NCI-H187 treated with DMSO at 0.1 percent for 48 hours (cell line): ENCODE measurements at regions not wholly inside any gene's neighbourhood (a gene's known extent, or its start where the extent isn't known, plus 50 kb on each side); places are given as distances from the start of the nearest gene placed in this dataset.

Source experiments
- DNase-seq: peaks from one replicate; lab custom pipeline; 2025; lab: John Stamatoyannopoulos, UW

DNA sequence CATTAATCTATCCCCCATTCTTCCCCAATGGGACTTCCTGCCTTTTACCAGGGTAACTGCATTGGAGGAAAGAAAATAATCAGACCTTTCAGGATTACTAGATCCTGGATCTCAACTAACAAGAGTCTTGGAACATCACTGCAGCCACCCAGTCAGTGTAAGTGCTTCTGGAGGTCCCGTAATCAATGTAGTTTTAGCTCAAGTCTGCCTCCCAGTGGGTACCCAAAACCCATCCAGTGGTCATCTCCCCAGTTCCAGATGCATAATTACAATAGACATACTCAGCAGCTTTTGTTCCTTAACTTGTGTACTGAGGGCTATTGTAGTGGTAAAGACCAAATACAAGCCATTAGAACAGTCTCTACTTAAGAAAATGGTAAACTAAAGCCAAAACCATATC lies 319.1 kb downstream of the GPATCH2 start:
- DNase-seq, result no peak

DNA sequence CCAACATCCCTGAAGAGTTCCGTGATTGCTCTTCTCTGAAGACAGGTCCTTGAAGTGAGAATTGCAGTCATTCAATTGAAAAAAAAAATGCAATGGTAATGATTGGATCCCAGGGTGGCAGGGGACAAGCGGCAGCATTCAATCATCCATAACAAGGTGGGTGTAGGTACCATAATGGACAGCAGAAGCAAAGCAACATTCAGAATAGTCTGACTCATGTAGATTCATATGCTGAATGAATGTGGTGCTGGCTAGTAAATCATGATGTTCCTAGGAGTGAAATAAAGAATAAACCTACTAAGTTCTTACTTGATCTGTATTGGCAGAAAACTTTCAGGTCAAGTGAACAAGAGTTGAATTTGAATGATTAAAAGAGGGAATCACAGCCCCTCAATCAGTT lies 319.6 kb downstream of the GPATCH2 start:
- no peak for DNase-seq

GRCh38 chr1:217281332-217281731 lies 349.6 kb downstream of the GPATCH2 start:
- no peak for DNase-seq

DNA sequence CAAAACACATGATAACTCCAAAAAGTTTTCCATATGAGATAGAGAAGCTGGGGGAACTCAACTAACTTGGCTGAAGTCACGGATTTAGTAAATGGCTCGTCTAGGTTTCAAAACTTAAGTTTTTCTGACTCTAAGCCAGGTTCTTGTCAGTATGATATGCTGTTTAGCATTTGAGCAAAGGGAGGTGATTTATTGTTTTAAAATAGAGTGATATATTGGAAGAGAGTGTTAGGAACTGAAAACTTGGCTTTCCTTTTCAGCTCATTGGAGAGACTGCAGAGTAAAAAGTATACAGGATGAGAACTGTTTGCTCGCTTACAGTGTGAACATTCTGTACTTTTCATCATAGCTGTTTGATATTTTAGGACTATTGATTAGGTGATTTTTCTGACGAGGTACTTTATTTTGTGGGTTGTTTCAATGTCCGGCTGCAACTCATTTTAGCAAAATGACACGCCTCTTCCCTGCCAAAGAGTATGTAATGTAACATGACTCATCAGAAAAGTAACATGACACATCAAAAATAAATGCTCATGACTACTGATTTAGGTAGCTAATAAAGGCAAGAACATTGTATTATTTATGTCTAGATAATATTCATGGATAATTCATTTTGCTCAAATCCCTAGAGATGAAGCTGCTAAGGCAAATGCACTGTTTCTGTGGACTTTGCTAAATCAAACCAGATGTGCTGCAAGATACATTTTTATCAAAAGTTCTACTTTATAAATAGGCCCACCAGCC lies 355.1 kb downstream of the GPATCH2 start:
- no peak for DNase-seq

- no peak for DNase-seq
Observed at GRCh38 chr1:217274927-217275654, 355.8 kb downstream of the GPATCH2 start.

- DNase-seq, result no peak
Observed at GRCh38 chr1:217274416-217274815, 356.5 kb downstream of the GPATCH2 start.

GRCh38 chr1:217273866-217274265 lies 357.0 kb downstream of the GPATCH2 start:
- DNase-seq, result no peak

GRCh38 chr1:217272385-217272784 lies 358.5 kb downstream of the GPATCH2 start:
- DNase-seq, result no peak

DNA sequence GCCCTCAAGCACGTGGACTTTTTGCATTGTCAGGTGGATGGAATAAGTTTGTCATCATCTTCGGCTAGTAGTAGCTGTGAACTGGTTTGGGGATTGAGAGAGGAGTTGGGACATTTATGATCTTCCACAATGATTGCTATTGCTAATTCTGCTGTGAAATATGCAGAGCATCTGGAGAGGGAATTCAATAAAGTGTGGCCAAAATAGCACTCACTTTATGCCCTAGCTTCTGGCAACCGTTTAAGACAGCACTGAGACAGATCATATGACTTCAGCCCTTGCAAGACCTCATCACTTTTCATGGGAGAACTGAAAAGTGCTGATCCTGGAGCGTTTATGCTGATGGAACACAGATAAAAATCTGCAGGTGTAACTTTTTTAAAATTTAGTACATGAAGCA lies 360.8 kb downstream of the GPATCH2 start:
- DNase-seq, result no peak

DNA sequence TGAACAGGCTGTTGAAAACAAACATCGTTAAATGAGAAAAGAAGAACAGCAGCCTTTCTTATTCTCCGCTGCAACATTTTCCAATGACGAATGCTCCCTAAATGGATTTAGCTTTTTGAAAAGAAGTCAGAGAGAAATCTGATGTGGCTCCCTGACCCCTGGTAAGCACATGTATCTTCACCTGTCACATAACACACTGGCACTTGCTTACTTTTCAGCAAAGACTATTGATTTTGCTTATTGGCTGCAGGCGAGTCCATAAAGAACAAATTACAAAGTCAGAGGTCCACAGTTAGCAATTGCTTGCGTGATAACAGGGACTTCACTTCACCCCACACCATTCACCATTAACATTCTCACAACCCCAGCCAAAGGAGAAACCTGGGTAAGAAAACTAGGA lies 362.8 kb downstream of the GPATCH2 start:
- no peak for DNase-seq

- DNase-seq, result no peak
Observed at GRCh38 chr1:217261636-217262035, 369.3 kb downstream of the GPATCH2 start.

DNA sequence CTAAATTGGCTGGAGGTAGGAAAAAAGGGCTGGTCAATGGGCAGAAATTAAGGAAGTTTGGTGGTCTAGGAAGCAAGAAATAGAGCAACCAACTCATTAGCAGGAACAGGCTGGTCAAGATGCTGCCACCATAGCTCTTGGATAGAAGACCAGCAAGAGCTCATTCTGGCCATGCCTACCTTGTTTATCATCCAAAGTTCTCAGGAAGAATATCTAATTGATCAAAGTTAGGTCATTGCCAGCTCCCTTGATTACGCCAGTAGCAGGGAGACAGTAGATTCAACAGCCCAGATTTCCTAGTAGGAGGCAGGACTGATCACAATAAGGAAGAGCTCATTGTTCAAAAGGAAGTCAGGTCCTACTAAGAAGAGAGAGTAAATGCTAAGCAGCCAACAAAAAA lies 370.2 kb downstream of the GPATCH2 start:
- no peak for DNase-seq

DNA sequence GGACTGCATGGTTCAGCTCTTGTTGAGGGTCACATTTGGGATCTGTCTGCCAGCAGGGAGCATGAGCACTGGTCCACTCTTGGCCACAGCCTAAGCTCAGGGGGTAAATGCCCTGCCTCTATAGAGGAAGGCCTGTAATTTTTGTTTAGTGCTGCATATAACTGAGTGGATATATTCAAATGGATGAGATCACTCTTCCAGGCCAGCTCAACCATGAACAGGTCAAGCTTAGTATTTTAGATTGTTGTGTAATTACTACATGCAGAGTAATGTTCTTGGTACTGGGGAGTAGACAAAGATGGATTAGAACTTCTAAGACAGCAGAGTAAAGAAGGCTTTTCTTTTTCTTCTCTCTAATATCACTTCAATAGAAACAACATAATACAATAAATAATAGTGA lies 376.9 kb downstream of the GPATCH2 start:
- DNase-seq, result no peak

GRCh38 chr1:217253351-217253750 lies 377.5 kb downstream of the GPATCH2 start:
- DNase-seq, result no peak

- no peak for DNase-seq
Observed at GRCh38 chr1:217251121-217251520, 379.8 kb downstream of the GPATCH2 start.

- DNase-seq, result no peak
Observed at GRCh38 chr1:217249857-217250256, 381.0 kb downstream of the GPATCH2 start.

GRCh38 chr1:217244971-217245370 lies 385.9 kb downstream of the GPATCH2 start:
- DNase-seq, result no peak

DNA sequence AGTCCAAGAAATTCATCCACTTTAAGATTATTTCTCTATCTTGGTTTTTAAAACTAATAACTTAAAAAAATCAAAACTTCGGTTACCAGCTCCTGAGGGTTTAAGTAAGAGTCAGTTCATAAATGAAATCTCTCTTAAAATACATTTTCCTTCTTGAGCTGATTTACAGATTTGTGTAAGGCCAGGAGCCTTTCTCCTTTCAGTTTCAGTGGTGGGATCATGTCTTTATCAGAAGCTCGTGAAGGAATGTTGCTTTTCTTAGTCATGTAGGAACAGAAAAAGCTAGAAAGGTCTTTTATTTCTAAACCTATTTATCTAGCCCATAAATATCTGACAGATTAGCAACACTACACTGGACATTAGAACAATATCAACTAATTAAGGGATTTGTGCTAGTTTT lies 390.2 kb downstream of the GPATCH2 start:
- no peak for DNase-seq

GRCh38 chr1:217238945-217239344 lies 391.9 kb downstream of the GPATCH2 start:
- no peak for DNase-seq

- DNase-seq, result no peak
Observed at GRCh38 chr1:217230412-217230811, 400.5 kb downstream of the GPATCH2 start.

GRCh38 chr1:217228689-217229088 lies 402.2 kb downstream of the GPATCH2 start:
- no peak for DNase-seq

- DNase-seq, result no peak
Observed at GRCh38 chr1:217224201-217224600, 406.7 kb downstream of the GPATCH2 start.

DNA sequence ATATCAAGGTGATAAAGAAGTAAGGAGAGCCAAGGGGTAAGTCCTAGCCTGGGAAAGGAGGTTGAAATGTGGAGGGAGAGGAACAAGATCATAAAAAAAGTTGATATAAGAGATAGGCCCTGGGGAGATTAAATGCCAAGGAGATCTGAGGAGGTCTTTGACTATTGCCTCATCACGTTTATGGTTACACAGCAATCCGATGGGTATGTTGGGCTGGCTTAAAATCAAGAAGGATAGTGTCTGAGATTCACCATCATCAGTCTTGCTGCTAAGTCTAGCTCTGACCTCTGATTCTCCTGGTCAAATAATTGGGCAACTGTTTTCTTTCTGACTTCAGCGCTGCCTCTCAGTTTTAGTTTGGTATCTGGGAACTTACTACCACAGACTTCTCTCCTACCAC lies 416.3 kb downstream of the GPATCH2 start:
- DNase-seq, result no peak

DNA sequence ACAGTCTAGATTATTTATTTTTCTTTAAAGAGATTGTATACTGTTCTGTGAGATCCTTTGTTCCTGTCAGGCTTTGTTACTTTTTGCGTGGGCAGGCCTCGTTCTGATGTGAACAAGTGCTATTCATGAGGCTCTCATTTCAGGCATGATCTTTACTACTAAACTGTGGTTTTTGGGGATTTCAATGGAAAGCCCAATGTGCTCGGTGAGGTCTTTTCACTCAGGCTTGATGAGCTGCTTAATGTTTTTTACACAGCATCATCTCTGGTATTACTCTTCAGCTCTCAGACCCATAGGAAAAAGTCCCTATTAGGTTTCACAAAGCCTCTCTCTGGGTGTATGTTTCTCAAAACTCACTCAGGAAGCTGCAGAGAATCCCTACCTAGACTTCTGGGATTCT lies 419.4 kb downstream of the GPATCH2 start:
- DNase-seq, result no peak
